GM18520 (cell line): ENCODE measurements at regions not wholly inside any gene's neighbourhood (a gene's known extent, or its start where the extent isn't known, plus 50 kb on each side); places are given as distances from the start of the nearest gene placed in this dataset.

Experiments used
- ATAC-seq: cut with Tn5 transposase; IDR thresholded peaks from one replicate; pipeline ENCODE4 v1.9.1; 2021; ENCODE audit not compliant: unreplicated experiment

DNA sequence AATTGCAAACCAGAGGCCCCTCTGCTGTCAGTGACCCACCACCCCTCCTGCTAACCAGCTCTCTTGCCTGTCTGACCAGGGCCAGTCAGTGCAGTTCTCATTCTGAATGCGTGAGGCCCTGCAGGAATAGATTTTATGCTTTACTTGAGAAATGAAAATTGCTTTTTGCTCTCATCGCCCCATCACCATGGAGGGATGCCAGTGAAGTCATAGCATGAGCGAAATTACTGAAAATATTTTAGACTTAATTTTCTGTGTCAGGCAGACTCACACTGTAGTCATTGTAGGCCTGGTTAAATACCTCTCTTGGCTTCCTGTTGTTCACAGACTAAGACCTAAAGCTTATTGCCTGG lies 490.5 kb upstream of the CDH5 start:
- no peak for ATAC-seq

DNA sequence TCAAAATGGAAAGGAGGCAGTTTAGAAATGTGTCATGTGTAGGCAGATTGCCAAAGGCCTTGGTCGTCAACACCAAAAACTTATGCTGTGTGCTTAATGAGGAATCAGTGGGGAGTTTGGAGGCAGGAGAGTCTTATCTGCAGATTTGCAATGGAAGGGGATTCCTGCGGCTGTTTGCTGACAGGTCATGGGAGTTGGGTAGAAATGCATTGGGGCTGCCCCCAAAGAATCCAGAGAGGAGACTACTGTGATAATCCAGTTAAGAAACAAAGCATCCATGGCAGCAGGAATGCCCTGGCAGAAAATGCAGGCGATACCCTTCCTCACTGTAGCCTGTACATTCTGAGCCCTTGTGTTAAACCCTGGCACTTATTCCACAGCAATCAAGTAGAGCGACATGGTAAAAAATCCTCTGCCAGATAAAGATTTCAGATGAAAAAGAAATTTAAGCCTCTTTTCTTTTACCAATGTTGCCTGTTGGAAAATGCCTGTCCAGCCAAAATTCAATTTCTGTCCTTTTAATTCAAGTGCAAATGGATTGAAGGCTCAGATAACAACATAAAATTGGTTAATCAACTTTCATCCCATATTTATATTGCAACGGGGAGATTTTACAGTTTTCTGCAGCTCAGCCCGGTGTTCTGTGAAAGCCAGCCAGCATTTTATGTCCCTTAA lies 491.0 kb upstream of the CDH5 start:
- ATAC-seq = no peak

DNA sequence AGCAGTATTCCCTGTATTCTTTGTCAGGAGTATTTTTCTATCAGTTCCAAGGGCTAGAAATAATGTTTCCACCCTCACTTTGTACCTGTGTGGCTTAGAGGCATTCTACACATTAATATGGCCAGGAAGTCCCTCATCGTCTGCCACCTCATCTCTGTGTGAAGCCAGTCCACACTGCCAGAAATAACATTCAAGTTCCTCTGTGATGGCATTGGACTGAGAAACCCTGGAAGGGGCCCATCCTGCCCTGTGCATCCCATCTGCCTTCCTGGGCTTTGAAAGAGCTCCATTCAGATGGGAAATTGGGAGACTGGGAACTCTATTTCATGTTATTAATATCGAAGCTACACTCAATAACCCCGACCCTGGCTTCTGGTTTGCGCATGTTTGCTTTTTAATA lies 497.2 kb upstream of the CDH5 start:
- no peak for ATAC-seq

DNA sequence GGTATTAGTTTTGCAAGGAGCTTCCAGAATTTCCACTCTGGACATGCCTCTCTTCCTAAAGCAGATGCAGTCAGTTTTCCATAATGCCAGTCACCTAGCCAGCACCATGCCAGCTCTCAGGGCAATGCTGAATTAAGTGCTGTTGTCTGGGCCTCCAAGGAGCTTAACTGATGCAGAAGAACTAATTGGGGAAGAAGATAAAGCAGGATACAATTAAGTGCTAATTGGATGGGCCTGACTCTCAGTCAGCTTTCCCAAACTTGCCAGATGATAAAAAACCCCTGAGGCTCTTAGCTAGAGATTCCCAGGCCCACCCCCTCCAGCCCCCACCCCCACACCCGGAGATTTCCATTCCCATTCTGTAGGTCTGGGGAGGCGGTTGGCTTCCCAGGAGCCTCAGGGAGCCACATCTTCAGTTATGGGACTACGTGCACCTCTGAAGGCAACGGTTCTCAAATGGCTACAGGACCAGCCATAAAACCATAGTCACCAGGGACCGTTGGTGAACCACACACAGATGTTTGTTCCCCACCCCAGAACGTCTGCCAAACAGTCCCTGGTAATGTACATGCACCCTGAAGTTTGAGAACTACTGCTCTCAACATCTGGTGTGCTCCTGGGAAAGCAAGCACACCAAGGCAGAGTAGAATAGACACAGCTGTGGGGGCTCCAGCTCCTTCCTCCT lies 499.1 kb upstream of the CDH5 start:
- ATAC-seq = no peak

DNA sequence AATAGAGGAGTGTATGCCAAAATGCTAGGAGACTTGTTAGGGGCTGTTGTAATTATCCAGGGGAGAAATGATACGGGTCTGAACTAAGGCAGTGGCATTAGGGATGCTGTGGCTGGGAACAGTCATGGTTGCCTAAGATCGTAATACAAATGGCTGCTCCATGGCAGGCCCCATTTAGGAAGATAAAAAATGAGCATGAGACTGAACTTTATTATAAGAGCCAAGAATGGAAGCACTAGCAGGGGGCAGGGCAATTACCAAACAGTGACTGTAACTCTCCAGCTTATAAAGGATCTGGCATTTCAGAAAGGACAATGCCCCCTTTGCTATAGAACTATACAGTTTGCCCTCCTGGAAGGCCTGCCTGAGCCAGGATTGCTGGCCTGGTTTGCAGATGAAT lies 503.3 kb upstream of the CDH5 start:
- ATAC-seq = no peak

DNA sequence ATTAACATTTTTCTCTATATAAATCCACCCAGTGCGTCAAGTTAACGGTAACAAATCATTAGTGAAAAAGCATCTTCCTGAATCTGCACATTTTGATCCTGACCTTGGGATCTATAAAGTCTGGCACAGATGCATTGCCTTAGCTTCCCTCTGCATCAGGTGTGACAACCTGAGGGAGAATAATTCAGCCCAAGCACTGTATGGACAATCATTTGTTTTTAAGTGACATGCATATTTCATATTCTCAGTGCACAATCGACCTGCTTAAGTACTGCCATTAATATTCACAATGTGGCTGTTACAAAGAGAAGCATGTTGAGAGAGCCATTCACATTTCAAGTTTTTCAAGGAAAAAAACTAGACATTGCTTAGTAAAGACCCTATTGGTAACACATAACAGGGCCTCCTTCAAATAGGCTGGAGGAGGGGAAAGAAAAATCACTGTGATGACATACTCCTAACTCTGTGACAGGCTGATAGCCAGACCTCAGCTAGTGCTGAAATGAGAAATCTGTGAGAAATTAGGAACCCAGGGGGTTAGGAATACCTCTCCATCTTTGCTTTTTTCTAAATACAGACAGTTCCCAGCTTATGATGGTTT lies 505.3 kb upstream of the CDH5 start:
- no peak for ATAC-seq

DNA sequence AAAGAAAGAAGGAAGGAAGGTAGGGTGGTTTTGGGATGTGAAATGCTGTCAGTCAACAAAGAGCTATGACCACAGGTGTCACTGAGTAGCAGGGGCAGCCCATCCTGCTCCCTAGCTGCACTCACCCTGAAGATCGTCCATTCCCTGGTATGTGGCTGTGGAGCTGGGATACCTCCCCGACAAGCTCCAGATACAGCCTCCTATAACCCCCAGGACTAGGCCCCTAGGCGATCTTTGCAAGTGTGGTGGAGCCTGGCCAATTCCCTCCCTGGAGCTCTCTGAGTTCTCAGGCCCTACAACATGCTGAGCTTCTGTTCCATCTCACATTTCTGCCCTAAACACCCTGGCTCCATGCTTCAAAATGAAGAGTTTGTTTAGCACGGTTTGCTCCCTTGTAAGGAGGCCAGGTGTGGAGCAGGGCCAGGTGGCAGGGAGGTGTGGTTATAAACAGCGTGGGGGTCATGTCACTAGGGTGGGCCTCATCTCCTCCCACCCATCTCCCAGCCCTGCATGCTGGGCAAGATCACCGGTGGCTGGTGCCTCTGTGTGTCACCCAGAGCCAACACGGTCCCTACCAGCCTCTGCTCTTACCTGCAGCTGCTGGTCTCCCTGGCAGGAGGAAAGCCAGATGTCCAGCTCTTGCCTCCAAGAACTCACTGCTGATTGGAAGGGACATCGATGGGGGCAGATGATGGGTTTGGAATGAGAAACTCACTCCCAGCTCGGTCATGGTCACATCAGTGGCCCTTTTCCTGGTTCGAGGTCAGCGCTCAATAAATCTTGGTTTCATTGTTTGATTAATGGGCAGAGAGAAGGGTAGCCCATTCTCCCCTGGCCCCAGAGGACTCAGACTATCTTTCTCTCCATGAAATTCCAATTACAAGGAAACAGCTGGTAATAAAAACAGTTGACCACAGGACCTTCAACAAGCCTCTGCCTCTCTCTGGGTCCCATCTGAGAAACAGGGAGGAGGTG lies 511.0 kb upstream of the CDH5 start:
- no peak for ATAC-seq

DNA sequence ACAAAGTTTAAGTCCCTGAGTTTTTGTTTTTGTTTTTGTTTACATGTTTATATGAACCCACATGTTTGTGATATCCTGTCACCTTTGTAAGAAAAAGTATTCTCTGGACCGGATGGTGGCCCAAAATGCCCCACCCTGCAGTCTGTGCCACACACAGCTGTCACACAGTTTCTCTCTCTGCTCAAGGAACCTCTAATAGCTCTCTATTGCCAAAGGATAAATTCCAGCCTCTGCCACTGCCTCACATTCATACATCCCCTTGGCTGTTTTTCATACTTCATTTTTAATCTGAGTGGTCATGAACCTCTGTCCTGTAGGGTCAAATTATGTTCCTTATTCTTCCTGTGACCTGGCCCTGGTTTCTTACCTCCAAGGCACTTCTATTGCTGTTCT lies 520.3 kb upstream of the CDH5 start:
- ATAC-seq = no peak

DNA sequence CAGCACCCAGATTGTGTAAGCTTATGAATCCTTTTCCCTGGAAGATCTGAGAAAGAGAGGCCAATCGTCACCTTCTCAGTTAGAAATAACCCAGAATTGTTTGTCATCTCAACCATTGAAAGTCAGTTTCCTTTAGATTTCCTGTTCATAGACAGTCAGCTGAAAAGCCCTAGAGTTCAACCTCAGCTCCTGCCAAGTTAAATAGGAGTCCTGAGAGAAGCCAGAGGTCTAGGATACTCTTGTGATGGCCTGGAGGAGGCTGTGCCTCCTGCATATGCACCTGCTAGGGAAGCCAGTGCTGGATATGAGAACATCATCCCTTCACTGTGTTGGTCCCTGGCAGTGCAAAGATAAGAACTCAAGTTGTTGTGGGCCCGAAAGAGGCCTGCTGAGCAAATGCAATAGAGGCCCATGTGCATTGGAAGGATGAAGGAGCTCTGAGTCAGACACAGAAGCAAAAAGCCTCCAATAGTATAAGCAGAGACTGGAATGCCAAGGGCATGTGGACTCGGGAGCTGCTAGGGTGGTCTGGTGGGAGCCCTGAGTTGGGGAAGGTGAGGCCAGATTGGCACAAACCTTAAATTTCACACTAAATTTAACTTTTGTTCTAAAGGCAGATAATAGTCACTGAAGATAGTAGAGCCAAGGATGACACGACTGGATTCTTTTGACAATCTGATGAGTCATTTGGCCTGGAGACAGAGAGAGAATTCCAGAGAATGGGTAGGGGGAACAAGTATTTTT lies 520.9 kb upstream of the CDH5 start:
- no peak for ATAC-seq

DNA sequence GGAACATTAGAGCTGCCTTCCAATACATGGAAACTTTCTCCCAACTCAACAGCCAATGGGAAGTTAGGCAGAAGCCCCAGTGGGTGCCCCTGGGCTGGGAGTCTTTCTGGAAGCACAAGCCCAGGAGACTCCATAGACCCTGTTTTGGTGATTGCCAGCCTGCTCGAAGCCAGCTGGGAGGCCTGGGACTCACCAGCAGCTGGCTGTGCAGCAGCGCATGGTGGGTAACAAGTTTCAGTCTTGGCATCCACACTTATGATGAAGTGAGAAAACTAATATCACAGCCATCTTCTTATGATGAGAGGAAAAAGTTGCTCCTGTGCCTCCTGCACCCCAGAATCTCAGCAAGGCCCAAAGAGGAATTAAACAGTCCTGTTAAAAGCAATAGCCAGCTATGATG lies 522.5 kb upstream of the CDH5 start:
- no peak for ATAC-seq

DNA sequence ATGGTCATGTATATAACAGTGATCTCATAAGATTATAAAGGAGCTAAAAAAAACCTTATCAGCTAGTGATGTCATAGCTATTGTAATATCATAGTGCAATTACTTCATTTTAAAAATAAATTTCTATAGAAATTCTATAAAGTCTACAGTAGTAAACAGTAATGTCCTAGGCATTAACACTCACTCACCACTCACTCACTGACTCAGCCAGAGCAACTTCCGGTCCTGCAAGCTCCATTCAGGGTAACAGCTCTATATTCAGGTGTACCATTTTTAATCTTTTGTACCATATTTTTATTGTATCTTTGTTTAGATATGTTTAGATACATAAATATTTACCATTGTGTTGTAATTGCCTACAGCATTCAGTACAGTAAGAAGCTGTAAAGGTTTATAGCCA lies 524.4 kb upstream of the CDH5 start:
- no peak for ATAC-seq

DNA sequence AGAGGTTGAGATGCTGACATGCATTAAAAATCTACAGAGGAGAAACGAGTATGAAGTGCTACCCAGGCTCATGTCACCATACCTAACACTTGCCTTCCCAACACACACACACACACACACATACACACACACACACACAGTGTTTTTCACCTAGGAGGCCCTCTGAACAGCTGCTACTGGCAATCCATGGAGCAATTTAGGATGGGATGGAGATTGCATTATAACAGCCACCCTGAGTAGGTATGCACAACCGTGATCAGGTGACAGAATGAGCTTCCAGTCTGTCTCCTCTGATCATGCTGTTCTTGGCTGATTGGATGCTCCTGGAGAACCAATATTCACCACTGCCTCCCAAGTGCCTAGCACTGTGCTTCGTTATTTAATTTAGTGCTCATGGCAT lies 528.5 kb upstream of the CDH5 start:
- no peak for ATAC-seq

DNA sequence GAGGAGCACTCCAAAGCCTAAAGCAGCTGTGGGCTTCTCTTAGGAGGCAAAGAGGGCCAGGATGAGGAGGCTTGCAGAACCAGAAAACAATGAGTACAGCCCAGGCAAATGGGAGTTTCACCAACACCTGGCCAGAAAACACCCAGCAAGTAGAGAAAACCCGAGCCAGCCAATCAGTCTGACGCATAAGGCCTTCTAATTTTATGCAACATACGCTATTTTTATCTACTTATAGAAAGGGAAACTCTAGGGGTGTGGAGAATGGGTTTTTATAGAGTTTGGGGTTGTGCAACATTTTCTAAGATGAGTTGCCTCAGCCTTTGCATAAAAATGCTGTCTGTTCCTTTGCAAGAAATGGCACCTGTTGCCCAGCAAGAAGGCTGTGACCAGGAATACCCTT lies 529.0 kb upstream of the CDH5 start:
- ATAC-seq = no peak

DNA sequence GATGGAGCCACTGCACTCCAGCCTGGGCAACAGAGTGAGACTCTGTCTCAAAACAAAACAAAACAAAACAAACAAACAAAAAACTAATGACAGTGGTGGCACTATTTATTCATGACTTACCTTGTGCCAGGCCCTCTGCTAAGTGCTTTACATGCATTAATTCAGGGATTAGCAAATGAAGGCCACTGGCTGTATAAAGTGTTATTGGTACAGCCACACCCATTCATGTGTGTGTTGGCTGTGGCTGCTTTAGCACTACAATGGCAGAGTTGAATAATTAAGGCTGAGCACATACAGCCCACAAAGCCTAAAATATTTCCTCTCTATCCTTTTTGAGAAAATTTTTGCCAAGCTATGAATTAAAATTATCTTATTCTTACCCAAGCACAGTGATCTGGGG lies 531.8 kb upstream of the CDH5 start:
- ATAC-seq = no peak

DNA sequence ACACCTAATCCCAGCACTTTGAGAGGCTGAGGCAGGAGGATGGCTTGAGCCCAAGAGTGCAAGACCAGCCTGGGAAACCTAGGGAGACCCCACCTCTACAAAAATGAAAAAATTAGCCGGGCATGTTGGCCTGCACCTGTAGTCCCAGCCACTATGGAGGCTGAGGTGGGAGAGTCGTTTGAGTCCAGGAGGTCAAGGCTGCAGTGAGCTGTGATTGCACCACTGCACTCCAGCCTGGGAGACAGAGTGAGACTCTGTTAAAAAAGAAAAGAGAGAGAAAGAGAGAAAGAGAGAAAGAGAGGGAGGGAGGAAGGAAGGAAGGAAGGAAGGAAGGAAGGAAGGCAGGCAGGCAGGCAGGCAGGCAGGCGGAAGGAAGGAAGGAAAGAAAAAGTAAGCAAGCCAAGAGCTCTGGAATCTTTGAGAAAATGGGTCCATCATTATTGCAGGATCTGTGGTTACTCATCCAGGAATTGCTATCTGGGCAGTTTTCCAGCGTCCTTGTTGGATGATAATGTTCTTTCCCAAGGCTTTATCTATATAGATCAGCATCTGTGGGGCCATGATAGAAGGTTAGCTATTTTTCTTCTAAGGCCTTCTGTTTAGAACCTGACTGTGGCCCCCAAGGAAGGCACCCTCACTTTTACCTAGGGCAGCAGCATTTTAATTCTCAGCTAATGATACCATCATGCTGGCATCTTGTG lies 533.2 kb upstream of the CDH5 start:
- no peak for ATAC-seq

DNA sequence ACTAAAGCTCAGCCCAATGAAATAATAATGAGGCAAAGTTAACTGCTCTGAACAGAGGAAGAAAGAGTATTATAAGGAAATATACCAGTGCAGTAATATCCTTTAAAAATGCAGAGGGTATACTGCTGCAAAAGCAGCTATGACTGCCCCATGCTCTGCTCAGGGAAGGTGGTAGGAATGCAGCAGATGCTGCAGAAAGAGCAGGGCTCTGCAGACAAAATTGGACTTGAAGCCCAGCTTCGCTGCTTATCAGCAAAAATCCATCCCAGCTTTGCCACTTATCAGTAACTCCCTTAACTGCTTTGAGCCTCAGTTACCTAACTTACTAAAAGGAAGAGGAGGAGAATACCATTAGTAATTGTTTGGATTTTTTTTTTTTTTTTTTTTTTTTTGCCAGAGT lies 533.8 kb upstream of the CDH5 start:
- no peak for ATAC-seq

DNA sequence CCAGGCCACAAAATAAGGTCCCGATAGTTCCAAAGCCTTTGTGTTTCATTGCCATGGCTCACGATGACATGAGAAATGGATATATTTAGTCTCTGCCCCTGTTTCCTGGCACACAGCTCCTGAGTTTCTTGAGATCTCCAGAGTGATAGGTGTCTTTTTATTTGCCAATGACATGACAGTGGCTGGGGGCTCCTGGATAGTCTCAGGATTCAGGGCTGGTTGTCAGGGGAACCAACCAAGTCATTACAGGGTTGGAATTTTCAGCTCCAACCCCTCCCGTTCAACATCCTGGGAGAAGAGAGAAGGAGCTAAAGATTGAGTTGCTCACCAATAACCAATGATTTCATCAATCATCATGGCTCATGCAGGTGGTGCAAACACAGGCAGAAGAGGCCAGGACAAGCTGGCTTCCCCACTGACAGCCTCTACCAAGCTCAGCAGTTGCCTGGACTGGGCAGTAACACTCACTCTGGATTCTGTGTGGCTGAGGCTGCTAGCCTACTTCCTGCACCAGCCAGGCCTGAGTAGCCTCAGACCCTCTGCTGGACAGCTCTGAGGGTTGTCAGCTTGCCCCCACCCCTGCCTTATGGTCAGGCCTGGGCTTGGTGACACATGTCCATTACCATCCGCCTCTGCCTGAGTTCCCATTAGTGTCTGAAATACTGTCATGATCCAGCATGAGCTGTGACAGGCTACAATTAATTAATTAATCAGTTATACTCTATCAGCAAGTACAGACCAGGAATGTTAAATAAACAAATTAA lies 534.4 kb upstream of the CDH5 start:
- no peak for ATAC-seq

DNA sequence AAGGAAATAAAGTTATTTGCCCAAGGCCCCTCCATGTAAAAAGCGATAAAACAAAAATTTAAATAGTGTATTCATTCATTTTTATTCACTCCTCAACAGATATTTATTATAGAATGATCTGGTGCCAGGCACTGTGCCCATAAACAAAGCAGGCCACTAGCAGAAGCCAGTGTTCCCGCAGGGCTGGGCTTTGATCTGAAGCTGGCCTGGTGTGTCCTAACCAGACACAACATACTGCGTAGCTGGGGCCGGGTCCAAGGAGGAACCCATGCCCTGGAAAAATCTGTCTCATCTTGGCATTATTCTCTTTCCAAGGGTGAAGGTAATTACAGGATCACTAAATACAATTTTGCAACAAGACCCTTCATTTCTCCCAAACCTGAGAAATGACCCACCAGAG lies 537.4 kb upstream of the CDH5 start:
- no peak for ATAC-seq

DNA sequence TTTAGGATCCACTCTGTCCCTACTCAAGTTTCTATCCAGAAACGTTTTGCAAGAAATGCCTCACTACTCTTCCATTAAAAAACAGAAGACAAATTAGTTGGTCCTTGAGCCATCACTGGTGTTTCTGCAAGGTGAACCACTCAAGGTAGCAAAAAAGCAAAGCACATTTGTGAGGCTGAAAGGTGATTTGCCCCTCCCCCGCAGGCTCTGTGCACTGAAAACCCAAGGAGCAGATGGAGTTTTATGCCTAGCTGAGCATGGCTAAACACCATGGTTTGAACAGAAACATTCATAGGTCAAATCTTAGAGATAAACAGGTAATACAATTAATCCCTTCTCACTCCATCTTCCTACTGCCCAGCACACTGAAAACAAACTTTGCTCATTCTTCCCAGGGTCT lies 538.2 kb upstream of the CDH5 start:
- no peak for ATAC-seq

DNA sequence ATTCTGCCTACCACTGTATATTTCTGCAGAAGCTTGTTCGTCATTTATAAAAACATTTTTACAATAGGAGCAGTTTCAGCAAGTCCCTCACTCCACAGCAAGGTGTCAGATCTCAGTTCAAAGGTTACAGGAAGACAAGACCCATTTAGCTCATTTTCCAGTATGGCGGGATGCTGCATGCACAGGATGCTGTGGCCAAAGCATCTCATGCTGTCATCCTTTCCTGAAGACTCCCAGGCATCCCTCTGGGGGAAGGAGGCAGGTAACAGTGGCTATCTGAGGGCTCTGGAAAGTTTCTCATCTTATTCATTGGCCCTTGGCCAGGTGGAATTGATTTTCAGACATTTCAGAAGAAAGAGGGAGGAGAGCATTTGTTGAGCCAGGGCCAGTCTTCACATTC lies 539.3 kb upstream of the CDH5 start:
- ATAC-seq = no peak
